ENCODE measurements at regions not wholly inside any gene's neighbourhood (a gene's known extent, or its start where the extent isn't known, plus 50 kb on each side); places are given as distances from the start of the nearest gene placed in this dataset.

DNA sequence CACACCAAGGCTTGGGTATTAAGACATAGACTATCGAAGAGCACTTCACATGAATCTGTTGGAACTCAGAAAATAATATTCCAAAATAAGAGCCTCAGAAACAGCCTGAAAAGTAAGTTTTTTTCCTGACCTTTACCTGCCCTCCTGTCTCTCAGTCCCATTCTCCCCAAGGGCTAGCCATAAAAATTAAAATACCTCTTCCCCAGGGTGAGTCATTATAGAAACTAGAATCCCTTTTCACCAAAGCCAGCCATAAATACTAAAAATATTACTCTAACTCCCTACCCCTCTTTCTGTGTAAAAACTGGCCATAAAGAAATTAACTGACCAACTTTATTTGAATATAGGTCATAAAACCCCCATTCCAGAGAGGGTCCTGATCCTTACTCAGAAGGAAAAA lies 87.9 kb upstream of the TMEM106B start:
- no peaks in the 10 kb centered on the region for H3K27me3 ChIP-seq (ENCODE audit: control insufficient read depth, insufficient read depth, low read length)
- no peak overlapping the region for H3K9ac ChIP-seq (ENCODE audit: low read length)
- H3K36me3 ChIP-seq (ENCODE audit: control insufficient read depth, insufficient read depth, low read length), result no peaks in the 10 kb centered on the region
- no peaks in the 10 kb centered on the region for H3K9me3 ChIP-seq (ENCODE audit: control insufficient read depth, insufficient read depth, low read depth, low read length)
- H3K27ac ChIP-seq (ENCODE audit: low read depth, low read length), result no peak overlapping the region
- no peaks in the 10 kb centered on the region for H3K4me1 ChIP-seq (ENCODE audit: control insufficient read depth, insufficient read depth, low read length)
- H3K4me3 ChIP-seq (ENCODE audit: low read depth, low read length), result no peak overlapping the region

DNA sequence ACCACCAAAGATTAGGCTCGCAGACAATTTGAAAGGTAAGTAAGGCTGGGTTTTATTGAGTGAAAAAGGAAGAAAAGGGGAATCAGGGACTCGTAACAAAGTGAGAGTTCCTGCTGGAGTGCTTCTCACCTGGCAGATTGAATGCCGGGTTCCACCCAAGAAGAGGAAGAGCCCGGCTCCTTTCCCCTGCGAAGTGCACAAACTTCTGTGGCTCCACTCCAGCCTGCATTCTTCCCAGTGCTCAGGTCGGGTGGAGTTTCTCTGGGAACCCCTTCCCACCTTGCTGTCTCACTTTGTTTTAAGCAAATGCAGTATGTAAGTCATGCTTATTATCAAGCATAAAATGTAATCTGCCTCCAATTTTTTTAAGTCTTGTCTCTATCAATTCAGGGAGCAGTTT lies 87.1 kb upstream of the TMEM106B start:
- no peak overlapping the region for H3K27ac ChIP-seq (ENCODE audit: low read depth, low read length)
- H3K9me3 ChIP-seq (ENCODE audit: control insufficient read depth, insufficient read depth, low read depth, low read length), result no peaks in the 10 kb centered on the region
- H3K9ac ChIP-seq (ENCODE audit: low read length), result no peak overlapping the region
- H3K27me3 ChIP-seq (ENCODE audit: control insufficient read depth, insufficient read depth, low read length), result no peaks in the 10 kb centered on the region
- no peaks in the 10 kb centered on the region for H3K4me1 ChIP-seq (ENCODE audit: control insufficient read depth, insufficient read depth, low read length)
- no peaks in the 10 kb centered on the region for H3K36me3 ChIP-seq (ENCODE audit: control insufficient read depth, insufficient read depth, low read length)
- H3K4me3 ChIP-seq (ENCODE audit: low read depth, low read length), result no peak overlapping the region

DNA sequence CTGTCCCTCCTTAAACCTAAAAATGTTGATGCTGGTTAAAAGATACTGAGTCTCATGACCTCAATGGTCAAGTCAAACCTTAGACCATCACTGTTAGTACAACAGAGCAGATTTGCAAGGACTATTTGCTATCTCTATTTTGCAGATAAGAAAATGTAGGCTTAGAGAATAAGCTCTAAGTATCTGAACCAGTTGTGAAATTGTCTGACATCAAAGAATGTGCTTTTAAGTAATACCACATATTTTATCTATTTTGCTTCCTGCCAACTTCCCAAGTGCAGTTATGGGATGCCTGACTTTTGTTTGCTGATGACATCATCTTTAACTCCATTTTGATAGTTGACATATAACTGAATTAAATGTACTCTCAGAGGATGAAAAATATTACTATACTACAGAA lies 83.6 kb upstream of the TMEM106B start:
- Histone ChIP-seq H3K27me3 (ENCODE audit: control insufficient read depth, insufficient read depth, low read length) (no peaks in the 10 kb centered on the region), H3K9ac (ENCODE audit: low read length) (no peak overlapping the region), H3K36me3 (ENCODE audit: control insufficient read depth, insufficient read depth, low read length) (no peaks in the 10 kb centered on the region), H3K27ac (ENCODE audit: low read depth, low read length) (no peak overlapping the region), H3K4me3 (ENCODE audit: low read depth, low read length) (no peak overlapping the region), H3K9me3 (ENCODE audit: control insufficient read depth, insufficient read depth, low read depth, low read length) (no peaks in the 10 kb centered on the region), H3K4me1 (ENCODE audit: control insufficient read depth, insufficient read depth, low read length) (no peaks in the 10 kb centered on the region)

DNA sequence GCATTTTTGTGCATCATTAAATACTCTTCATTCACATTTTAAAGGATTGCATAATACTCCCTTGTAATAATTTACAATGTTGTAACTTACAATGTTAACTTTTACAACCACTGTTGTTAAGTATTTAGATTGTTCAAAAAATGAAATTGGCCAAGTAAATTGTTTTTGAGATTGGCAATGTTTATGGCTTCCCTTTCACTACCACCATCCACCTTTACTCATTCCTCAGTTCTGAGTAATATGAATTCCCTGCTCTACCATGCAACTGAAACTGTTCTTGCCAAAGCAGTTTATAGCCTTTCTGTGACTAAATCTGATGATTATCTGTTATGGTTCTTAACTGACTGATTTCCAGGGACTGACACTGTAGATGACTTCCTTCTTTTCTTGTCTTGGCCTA lies 80.5 kb upstream of the TMEM106B start:
- Histone ChIP-seq H3K9me3 (ENCODE audit: control insufficient read depth, insufficient read depth, low read depth, low read length) (no peaks in the 10 kb centered on the region), H3K9ac (ENCODE audit: low read length) (no peak overlapping the region), H3K27me3 (ENCODE audit: control insufficient read depth, insufficient read depth, low read length) (no peaks in the 10 kb centered on the region), H3K4me3 (ENCODE audit: low read depth, low read length) (no peak overlapping the region), H3K27ac (ENCODE audit: low read depth, low read length) (no peak overlapping the region), H3K4me1 (ENCODE audit: control insufficient read depth, insufficient read depth, low read length) (no peaks in the 10 kb centered on the region), H3K36me3 (ENCODE audit: control insufficient read depth, insufficient read depth, low read length) (no peaks in the 10 kb centered on the region)

DNA sequence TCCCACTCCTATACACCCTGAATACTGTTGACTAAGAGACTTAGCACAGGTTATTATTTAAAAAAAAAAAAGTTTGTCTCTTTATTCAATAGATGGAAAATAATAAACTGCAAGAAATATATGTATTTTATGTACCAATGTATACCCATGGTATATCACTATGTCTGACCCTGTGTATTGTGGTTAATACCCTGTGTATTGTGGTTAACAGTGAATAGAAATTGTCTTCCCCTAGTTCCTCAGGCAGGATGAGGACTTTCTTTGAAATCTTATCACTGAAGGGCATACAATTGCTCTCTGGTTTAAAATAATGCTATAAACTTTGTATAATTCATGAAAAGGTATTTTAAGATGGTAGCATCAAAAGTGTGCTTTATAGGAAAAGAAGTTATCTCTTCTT lies 80.0 kb upstream of the TMEM106B start:
- Histone ChIP-seq H3K4me1 (ENCODE audit: control insufficient read depth, insufficient read depth, low read length) (no peaks in the 10 kb centered on the region), H3K27me3 (ENCODE audit: control insufficient read depth, insufficient read depth, low read length) (no peaks in the 10 kb centered on the region), H3K9ac (ENCODE audit: low read length) (no peak overlapping the region), H3K9me3 (ENCODE audit: control insufficient read depth, insufficient read depth, low read depth, low read length) (no peaks in the 10 kb centered on the region), H3K4me3 (ENCODE audit: low read depth, low read length) (no peak overlapping the region), H3K36me3 (ENCODE audit: control insufficient read depth, insufficient read depth, low read length) (no peaks in the 10 kb centered on the region), H3K27ac (ENCODE audit: low read depth, low read length) (no peak overlapping the region)

DNA sequence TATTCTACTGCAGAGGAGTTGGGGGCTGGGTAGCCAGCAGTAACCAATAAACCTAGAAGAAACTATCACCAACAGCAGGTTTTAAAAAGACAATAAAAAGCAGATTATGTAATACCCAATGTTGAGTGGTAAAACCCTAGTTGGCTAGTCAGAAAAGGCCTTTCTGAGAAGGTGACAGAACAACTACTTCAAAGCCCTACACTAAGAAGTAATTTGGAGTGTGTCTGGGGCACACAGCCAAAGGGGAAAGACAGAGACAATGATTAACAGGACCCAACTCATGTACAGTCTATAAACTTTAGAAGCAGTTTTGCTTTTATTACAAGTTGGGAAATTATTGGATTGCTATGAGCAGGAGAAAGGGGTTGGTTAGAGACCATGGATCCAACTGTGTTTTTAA lies 77.2 kb upstream of the TMEM106B start:
- no peak overlapping the region for H3K4me3 ChIP-seq (ENCODE audit: low read depth, low read length)
- H3K4me1 ChIP-seq (ENCODE audit: control insufficient read depth, insufficient read depth, low read length), result no peaks in the 10 kb centered on the region
- no peak overlapping the region for H3K9ac ChIP-seq (ENCODE audit: low read length)
- no peaks in the 10 kb centered on the region for H3K27me3 ChIP-seq (ENCODE audit: control insufficient read depth, insufficient read depth, low read length)
- no peak overlapping the region for H3K27ac ChIP-seq (ENCODE audit: low read depth, low read length)
- H3K36me3 ChIP-seq (ENCODE audit: control insufficient read depth, insufficient read depth, low read length), result no peaks in the 10 kb centered on the region
- H3K9me3 ChIP-seq (ENCODE audit: control insufficient read depth, insufficient read depth, low read depth, low read length), result no peaks in the 10 kb centered on the region

DNA sequence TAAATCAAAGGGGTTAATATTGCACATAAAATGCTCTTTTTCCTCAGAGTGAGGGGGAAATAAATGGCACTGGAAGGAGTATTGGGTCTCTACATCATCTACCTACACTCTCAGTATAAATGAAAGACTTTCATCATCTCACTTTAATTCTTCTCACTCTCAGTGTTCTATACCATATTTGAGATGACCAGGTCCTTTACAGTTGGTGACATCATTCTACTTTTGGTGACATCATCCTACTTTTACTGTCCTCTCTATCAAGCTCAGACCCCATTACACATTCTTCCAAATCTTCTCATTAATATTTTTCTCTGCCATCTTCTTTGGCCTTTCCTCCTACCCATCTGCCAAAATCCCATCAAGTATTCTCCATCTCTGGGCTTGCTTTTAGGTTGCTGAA lies 74.6 kb upstream of the TMEM106B start:
- Histone ChIP-seq H3K9me3 (ENCODE audit: control insufficient read depth, insufficient read depth, low read depth, low read length) (no peaks in the 10 kb centered on the region), H3K27ac (ENCODE audit: low read depth, low read length) (no peak overlapping the region), H3K4me3 (ENCODE audit: low read depth, low read length) (no peak overlapping the region), H3K9ac (ENCODE audit: low read length) (no peak overlapping the region), H3K36me3 (ENCODE audit: control insufficient read depth, insufficient read depth, low read length) (no peaks in the 10 kb centered on the region), H3K27me3 (ENCODE audit: control insufficient read depth, insufficient read depth, low read length) (no peaks in the 10 kb centered on the region), H3K4me1 (ENCODE audit: control insufficient read depth, insufficient read depth, low read length) (no peaks in the 10 kb centered on the region)

DNA sequence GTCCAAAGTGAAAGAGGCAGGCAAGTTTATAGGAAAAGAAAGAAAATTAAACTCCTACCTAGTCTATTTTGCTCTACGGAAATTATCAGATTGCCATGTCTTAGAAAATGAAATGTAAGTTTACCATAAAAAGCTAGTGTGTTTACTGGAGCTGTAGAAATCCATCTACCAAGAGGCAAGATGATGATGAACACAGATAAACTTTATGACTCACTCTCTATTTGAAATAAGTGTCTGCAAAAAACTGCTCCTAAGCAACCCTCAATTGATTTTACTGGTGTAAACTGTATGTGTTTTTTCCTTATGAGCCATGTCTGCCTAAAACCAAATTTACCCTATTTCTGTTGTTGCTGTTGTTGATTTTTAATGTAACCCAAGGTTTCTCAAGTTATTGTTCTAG lies 73.8 kb upstream of the TMEM106B start:
- Histone ChIP-seq H3K9me3 (ENCODE audit: control insufficient read depth, insufficient read depth, low read depth, low read length) (no peaks in the 10 kb centered on the region), H3K27me3 (ENCODE audit: control insufficient read depth, insufficient read depth, low read length) (no peaks in the 10 kb centered on the region), H3K9ac (ENCODE audit: low read length) (no peak overlapping the region), H3K36me3 (ENCODE audit: control insufficient read depth, insufficient read depth, low read length) (no peaks in the 10 kb centered on the region), H3K27ac (ENCODE audit: low read depth, low read length) (no peak overlapping the region), H3K4me3 (ENCODE audit: low read depth, low read length) (no peak overlapping the region), H3K4me1 (ENCODE audit: control insufficient read depth, insufficient read depth, low read length) (no peaks in the 10 kb centered on the region)

DNA sequence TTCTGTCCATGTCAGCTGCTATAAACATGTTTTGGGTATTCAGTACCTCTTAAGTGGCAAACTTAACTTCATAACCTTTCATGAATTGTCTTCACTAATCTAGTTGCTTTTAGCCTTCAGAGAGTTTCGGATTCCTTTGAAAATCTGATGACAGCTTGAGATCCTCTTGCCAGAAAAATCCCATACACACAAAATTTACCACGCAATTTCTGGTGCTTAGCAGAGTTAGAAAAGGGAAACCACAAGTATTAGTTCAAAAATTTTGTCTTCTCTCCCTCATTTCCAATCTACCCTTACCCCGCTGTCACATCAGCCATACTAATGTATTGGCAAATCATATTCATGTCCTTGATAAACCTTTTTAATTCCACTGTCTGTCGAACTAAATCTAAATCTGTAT lies 72.7 kb upstream of the TMEM106B start:
- Histone ChIP-seq H3K4me3 (ENCODE audit: low read depth, low read length) (no peak overlapping the region), H3K27ac (ENCODE audit: low read depth, low read length) (no peak overlapping the region), H3K9me3 (ENCODE audit: control insufficient read depth, insufficient read depth, low read depth, low read length) (no peaks in the 10 kb centered on the region), H3K36me3 (ENCODE audit: control insufficient read depth, insufficient read depth, low read length) (no peaks in the 10 kb centered on the region), H3K9ac (ENCODE audit: low read length) (no peak overlapping the region), H3K4me1 (ENCODE audit: control insufficient read depth, insufficient read depth, low read length) (no peaks in the 10 kb centered on the region), H3K27me3 (ENCODE audit: control insufficient read depth, insufficient read depth, low read length) (no peaks in the 10 kb centered on the region)

DNA sequence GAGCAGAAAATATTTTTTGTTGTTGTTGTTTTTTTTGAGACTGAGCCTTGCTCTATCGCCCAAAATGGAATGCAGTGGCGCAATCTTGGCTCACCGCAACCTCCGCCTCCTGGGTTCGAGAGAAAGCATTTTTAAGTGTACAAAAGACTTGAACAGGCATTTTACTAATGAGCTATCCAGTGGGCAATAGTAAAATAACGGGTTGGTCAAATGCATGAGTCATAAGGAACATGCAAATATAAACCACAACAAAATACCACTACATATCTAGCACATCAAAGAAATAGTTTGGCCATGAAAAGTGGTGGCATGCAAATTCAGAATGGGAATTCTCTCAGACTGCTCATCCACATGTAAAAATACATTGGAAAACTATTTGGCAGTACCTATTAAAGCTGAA lies 71.7 kb upstream of the TMEM106B start:
- H3K9ac ChIP-seq (ENCODE audit: low read length), result no peak overlapping the region
- no peaks in the 10 kb centered on the region for H3K9me3 ChIP-seq (ENCODE audit: control insufficient read depth, insufficient read depth, low read depth, low read length)
- H3K4me3 ChIP-seq (ENCODE audit: low read depth, low read length), result no peak overlapping the region
- H3K4me1 ChIP-seq (ENCODE audit: control insufficient read depth, insufficient read depth, low read length), result no peaks in the 10 kb centered on the region
- no peak overlapping the region for H3K27ac ChIP-seq (ENCODE audit: low read depth, low read length)
- no peaks in the 10 kb centered on the region for H3K36me3 ChIP-seq (ENCODE audit: control insufficient read depth, insufficient read depth, low read length)
- H3K27me3 ChIP-seq (ENCODE audit: control insufficient read depth, insufficient read depth, low read length), result no peaks in the 10 kb centered on the region

DNA sequence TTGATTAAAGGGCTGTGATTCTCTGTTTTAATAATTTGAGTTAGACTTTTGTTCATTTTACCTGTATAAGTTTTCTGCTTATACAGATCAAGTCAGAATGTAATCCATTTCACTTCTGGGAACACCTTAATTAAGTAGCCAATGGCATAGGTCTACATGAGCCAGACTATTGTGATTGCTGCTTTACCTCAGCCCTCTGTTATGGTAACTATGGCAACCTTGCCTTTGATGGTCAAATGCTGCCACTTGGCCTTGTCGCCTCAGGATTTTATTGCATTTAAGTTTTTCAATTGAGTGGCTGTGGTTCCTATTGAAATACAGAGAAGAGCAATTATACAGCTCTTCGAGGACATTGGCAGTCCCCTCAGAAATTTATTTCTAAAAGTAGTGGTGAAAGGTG lies 64.3 kb upstream of the TMEM106B start:
- H3K4me3 ChIP-seq (ENCODE audit: low read depth, low read length), result no peak overlapping the region
- H3K4me1 ChIP-seq (ENCODE audit: control insufficient read depth, insufficient read depth, low read length), result no peaks in the 10 kb centered on the region
- H3K27me3 ChIP-seq (ENCODE audit: control insufficient read depth, insufficient read depth, low read length), result no peaks in the 10 kb centered on the region
- H3K27ac ChIP-seq (ENCODE audit: low read depth, low read length), result no peak overlapping the region
- H3K9me3 ChIP-seq (ENCODE audit: control insufficient read depth, insufficient read depth, low read depth, low read length), result no peaks in the 10 kb centered on the region
- no peaks in the 10 kb centered on the region for H3K36me3 ChIP-seq (ENCODE audit: control insufficient read depth, insufficient read depth, low read length)
- H3K9ac ChIP-seq (ENCODE audit: low read length), result no peak overlapping the region

DNA sequence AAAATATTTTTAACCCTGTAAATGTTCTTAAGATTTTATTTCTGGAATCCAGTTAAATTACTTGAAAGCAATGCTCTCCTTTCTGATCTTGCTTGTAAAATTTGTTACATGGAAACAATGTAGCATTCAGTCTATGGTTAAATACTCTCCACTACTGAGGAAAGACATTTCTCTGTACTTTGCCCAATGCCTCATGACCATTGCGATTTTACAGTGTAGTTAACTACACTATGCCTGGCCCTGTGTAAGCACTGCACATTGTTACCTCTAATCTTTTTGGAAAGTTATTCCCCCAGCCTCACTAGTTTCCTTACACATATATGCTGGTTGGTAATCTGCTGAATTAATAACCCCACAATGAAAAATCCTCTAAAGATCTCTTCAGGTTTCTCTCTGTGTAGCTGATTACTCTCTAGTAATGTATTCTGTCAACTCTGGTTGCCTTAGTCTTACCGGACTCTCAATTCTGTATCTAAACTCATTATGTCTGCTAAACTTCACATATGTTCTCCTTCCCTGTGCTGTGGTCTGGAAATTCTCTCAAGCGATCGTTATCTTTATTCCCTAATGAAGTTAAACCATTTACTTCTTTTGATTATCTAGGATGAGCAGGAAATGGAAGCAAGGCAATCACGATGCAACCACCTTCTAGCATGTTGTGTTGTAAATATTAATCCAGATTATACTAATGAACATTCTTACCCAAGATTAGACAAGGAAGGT lies 58.7 kb upstream of the TMEM106B start:
- Histone ChIP-seq H3K36me3 (ENCODE audit: control insufficient read depth, insufficient read depth, low read length) (no peaks in the 10 kb centered on the region), H3K4me3 (ENCODE audit: low read depth, low read length) (no peak overlapping the region), H3K27me3 (ENCODE audit: control insufficient read depth, insufficient read depth, low read length) (no peaks in the 10 kb centered on the region), H3K4me1 (ENCODE audit: control insufficient read depth, insufficient read depth, low read length) (no peaks in the 10 kb centered on the region), H3K9ac (ENCODE audit: low read length) (no peak overlapping the region), H3K9me3 (ENCODE audit: control insufficient read depth, insufficient read depth, low read depth, low read length) (no peaks in the 10 kb centered on the region), H3K27ac (ENCODE audit: low read depth, low read length) (no peak overlapping the region)
